HepG2 (cell line): ENCODE measurements at regions not wholly inside any gene's neighbourhood (a gene's known extent, or its start where the extent isn't known, plus 50 kb on each side); places are given as distances from the start of the nearest gene placed in this dataset.

Experiments used
- ATAC-seq: fragments of 200-7000 bp; cut with Tn5 transposase; 3 replicates; pipeline ENCODE4 v1.9.1; 2020; ENCODE audit warnings: mild to moderate bottlenecking, moderate library complexity
- BruUV-seq: library from RNA; stranded (reverse); fragments of 400-500 nt; replicated peaks from 2 replicates; lab custom pipeline; 2021; lab: Mats Ljungman, UMichigan
- CTCF ChIA-PET: fragments of 300-600 bp; formaldehyde crosslinking; extraction: SDS; loops from one replicate; lab custom pipeline; 2021; ENCODE audit warnings: low total read pairs, inconsistent platforms, low intra/inter-chr PET ratio; lab: Yijun Ruan, JAX
- POLR2A ChIA-PET: fragments of 350-600 bp; sonication (Branson Sonifier 250); formaldehyde crosslinking; loops from one replicate; lab custom pipeline; 2020; ENCODE audit warnings: antibody characterized with exemption, inconsistent platforms; lab: Yijun Ruan, JAX
- DNase-seq: peaks from one replicate; pipeline ENCODE4 v3.0.0-alpha.2; 2015; ENCODE audit warnings: low spot score
- FAIRE-seq: peaks from 3 replicates; lab custom pipeline; 2011; peaks lifted over from hg19 to GRCh38; lab: Jason Lieb, UNC
- H2AFZ ChIP-seq: one replicate; pipeline ENCODE4 v1.6.1; 2011; ENCODE audit warnings: low read length, inconsistent platforms
- H3K27ac ChIP-seq: fragments of 300-600 bp; 3 replicates; pipeline ENCODE4 v1.8.0; 2011; ENCODE audit warnings: mixed run types, mild to moderate bottlenecking, mixed read lengths, low read length, inconsistent platforms; ENCODE audit not compliant: insufficient read depth; ENCODE audit errors: extremely low read length
- H3K27me3 ChIP-seq, 2 experiments: fragments of 200-600 bp in 1 of 2; 2 replicates in 1 of 2; 3 replicates in 1 of 2; pipeline versions ENCODE4 v1.6.0 to v1.8.0; 2011; ENCODE audit warnings: low read length in 2 of 2, mild to moderate bottlenecking in 2 of 2, moderate library complexity in 2 of 2, inconsistent platforms in 1 of 2; ENCODE audit not compliant: insufficient read depth in 2 of 2, control insufficient read depth in 1 of 2
- H3K36me3 ChIP-seq, 2 experiments: fragments of 200-600 bp in 1 of 2; replicated peaks in 1 of 2; 2 replicates in 1 of 2; 3 replicates in 1 of 2; pipeline versions ENCODE4 v1.5.1 to v1.8.0; 2011; ENCODE audit warnings: low read length in 2 of 2, inconsistent platforms in 1 of 2; ENCODE audit not compliant: insufficient read depth in 2 of 2, control insufficient read depth in 1 of 2
- H3K4me1 ChIP-seq: 2 replicates; pipeline ENCODE4 v1.5.1; 2012; ENCODE audit warnings: low read length, inconsistent platforms; ENCODE audit not compliant: insufficient read depth
- H3K4me2 ChIP-seq: 2 replicates; pipeline ENCODE4 v1.6.0; 2011; ENCODE audit warnings: low read depth, low read length, inconsistent platforms
- H3K4me3 ChIP-seq, 3 experiments: fragments of 200-600 bp in 1 of 3; sonication (generic), shearing (Covaris generic) in 1 of 3; replicated peaks in 1 of 3; 2 replicates each; pipeline ENCODE4 v1.5.1; 2011 to 2016; ENCODE audit warnings: low read length in 3 of 3, inconsistent platforms in 2 of 3, low read depth in 2 of 3, mild to moderate bottlenecking in 2 of 3, control low read depth in 1 of 3, mixed read lengths in 1 of 3; ENCODE audit not compliant: insufficient read depth in 1 of 3
- H3K79me2 ChIP-seq: one replicate; pipeline ENCODE4 v1.6.1; 2011; ENCODE audit warnings: low read length, inconsistent platforms; ENCODE audit not compliant: insufficient read depth
- H3K9ac ChIP-seq: 2 replicates; pipeline ENCODE4 v1.6.0; 2011; ENCODE audit warnings: mild to moderate bottlenecking, low read depth, low read length, inconsistent platforms; ENCODE audit not compliant: insufficient read depth
- H3K9me3 ChIP-seq: 2 replicates; pipeline ENCODE4 v1.5.1; 2012; ENCODE audit warnings: mild to moderate bottlenecking, low read length
- H4K20me1 ChIP-seq: 2 replicates; pipeline ENCODE4 v1.6.0; 2011; ENCODE audit warnings: inconsistent platforms, mild to moderate bottlenecking, low read length, moderate library complexity; ENCODE audit not compliant: insufficient read depth
- ARID2 ChIP-seq: sonication (generic); formaldehyde crosslinking; IDR thresholded peaks from 2 replicates; pipeline ENCODE4 v1.8.1; 2022; ENCODE audit warnings: mild to moderate bottlenecking, missing genetic modification reagents, borderline replicate concordance
- FOXA1 ChIP-seq, 2 experiments: fragments of 450-650 bp in 1 of 2; sonication (generic) in 1 of 2; formaldehyde crosslinking in 1 of 2; IDR thresholded peaks; 2 replicates each; pipeline versions ENCODE4 v1.4.0 to v1.6.1; 2016 to 2020; ENCODE audit warnings: missing genetic modification reagents in 1 of 2
- HNRNPUL1 ChIP-seq: fragments of 200-400 bp; formaldehyde crosslinking; IDR thresholded peaks from 2 replicates; pipeline ENCODE4 v1.6.1; 2017; ENCODE audit warnings: low read depth, mild to moderate bottlenecking, low read length, moderate library complexity
- MIER3 ChIP-seq: IDR thresholded peaks from 2 replicates; pipeline ENCODE4 v1.6.1; 2016; ENCODE audit warnings: missing compliant biosample characterization, borderline replicate concordance
- MTA3 ChIP-seq: sonication (generic); formaldehyde crosslinking; IDR thresholded peaks from 2 replicates; pipeline ENCODE4 v1.4.0; 2020; ENCODE audit warnings: missing genetic modification reagents
- NFATC3 ChIP-seq: sonication (generic); formaldehyde crosslinking; IDR thresholded peaks from 2 replicates; pipeline ENCODE4 v1.5.1; 2020; ENCODE audit warnings: mild to moderate bottlenecking, missing genetic modification reagents
- ZFP36L2 ChIP-seq: sonication (generic); formaldehyde crosslinking; IDR thresholded peaks from 2 replicates; pipeline ENCODE4 v1.4.0; 2020; ENCODE audit warnings: missing genetic modification reagents
- ZNF652 ChIP-seq: IDR thresholded peaks from 2 replicates; pipeline ENCODE4 v1.6.1; 2016; ENCODE audit warnings: low read depth, borderline replicate concordance
- ZNF781 ChIP-seq: sonication (generic); formaldehyde crosslinking; IDR thresholded peaks from 2 replicates; pipeline ENCODE4 v1.5.1; 2020; ENCODE audit warnings: borderline replicate concordance, mild to moderate bottlenecking, missing genetic modification reagents; ENCODE audit errors: not compliant biosample characterization
- WGBS: methylation state at CpG from one replicate; pipeline ENCODE4 v1.1.6; 2017; ENCODE audit warnings: low lambda C conversion rate; 5-methylcytosine and 5-hydroxymethylcytosine counted together
- in situ Hi-C: cut with HindIII; loops from 2 replicates; pipeline ENCODE4 v1.10.0; 2017; ENCODE audit warnings: low pct_unique_long_range_greater_than_20kb; ENCODE audit not compliant: extremely low pct_ligation_motif_present
- intact Hi-C: fragments of 100-400 bp; cut with micrococcal nuclease; formaldehyde crosslinking; loops from one replicate; pipeline ENCODE4 v1.10.0; 2022; ENCODE audit not compliant: unreplicated experiment
- TF ChIP-seq, protein P1 (sequence below): sonication (generic); formaldehyde crosslinking; IDR thresholded peaks from 2 replicates; pipeline ENCODE4 v1.9.0; 2021; ENCODE audit warnings: missing genetic modification reagents, borderline replicate concordance
- TF ChIP-seq, protein P2 (sequence below): sonication (generic); formaldehyde crosslinking; IDR thresholded peaks from 2 replicates; pipeline ENCODE4 v1.5.1; 2020; ENCODE audit warnings: mild to moderate bottlenecking, missing genetic modification reagents, moderate library complexity

DNA sequence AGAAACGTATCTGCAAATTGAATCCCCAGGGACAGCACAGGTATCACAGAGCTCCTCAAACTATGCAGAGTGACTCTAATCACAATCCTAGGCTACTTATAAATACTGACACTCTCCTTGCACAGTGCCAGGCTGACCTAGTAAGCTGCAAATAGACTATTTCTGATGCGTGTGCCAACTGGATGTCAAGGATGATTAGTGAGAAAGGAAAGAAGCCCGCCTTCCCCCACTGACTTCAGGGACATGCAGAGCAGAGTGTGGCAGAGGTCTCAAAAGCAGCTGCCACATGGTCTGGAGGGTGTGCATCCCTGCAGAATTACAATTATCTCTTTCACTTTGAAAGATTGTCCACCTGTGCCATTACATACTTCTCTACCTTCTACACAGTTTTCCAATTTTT, 235.6 kb downstream of the CPS1 start:
- no peaks in the 10 kb centered on the region for H3K9me3 ChIP-seq
- WGBS: 2% methylated on average over 3 of the region's 3 CpGs
- no peaks in the 10 kb centered on the region for H4K20me1 ChIP-seq
- intact Hi-C loops: no loop called here
- DNase-seq: no peak
- no peak for TF ChIP-seq HNRNPUL1
- TF ChIP-seq ZNF652 (CRISPR knock-in tag): no peak
- TF ChIP-seq, protein P1, sequence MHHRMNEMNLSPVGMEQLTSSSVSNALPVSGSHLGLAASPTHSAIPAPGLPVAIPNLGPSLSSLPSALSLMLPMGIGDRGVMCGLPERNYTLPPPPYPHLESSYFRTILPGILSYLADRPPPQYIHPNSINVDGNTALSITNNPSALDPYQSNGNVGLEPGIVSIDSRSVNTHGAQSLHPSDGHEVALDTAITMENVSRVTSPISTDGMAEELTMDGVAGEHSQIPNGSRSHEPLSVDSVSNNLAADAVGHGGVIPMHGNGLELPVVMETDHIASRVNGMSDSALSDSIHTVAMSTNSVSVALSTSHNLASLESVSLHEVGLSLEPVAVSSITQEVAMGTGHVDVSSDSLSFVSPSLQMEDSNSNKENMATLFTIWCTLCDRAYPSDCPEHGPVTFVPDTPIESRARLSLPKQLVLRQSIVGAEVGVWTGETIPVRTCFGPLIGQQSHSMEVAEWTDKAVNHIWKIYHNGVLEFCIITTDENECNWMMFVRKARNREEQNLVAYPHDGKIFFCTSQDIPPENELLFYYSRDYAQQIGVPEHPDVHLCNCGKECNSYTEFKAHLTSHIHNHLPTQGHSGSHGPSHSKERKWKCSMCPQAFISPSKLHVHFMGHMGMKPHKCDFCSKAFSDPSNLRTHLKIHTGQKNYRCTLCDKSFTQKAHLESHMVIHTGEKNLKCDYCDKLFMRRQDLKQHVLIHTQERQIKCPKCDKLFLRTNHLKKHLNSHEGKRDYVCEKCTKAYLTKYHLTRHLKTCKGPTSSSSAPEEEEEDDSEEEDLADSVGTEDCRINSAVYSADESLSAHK (CRISPR knock-in tag): no peak
- TF ChIP-seq ZFP36L2: no peak
- no peak for TF ChIP-seq NFATC3 (CRISPR knock-in tag)
- TF ChIP-seq ARID2 (CRISPR knock-in tag): no peak
- no peak for TF ChIP-seq FOXA1 (IDR thresholded peaks at IDR 0.05)
- no peak for TF ChIP-seq FOXA1 (CRISPR knock-in tag; IDR thresholded peaks at IDR 0.05)
- no peak for TF ChIP-seq MIER3 (CRISPR knock-in tag)
- TF ChIP-seq ZNF781: no peak
- no peak for TF ChIP-seq MTA3 (CRISPR knock-in tag)
- TF ChIP-seq, protein P2, sequence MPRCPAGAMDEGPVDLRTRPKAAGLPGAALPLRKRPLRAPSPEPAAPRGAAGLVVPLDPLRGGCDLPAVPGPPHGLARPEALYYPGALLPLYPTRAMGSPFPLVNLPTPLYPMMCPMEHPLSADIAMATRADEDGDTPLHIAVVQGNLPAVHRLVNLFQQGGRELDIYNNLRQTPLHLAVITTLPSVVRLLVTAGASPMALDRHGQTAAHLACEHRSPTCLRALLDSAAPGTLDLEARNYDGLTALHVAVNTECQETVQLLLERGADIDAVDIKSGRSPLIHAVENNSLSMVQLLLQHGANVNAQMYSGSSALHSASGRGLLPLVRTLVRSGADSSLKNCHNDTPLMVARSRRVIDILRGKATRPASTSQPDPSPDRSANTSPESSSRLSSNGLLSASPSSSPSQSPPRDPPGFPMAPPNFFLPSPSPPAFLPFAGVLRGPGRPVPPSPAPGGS (CRISPR knock-in tag): no peak
- H3K9ac ChIP-seq: no peak overlapping the region
- H3K79me2 ChIP-seq: no peaks in the 10 kb centered on the region
- no peaks in the 10 kb centered on the region for H3K36me3 ChIP-seq
- no TSS peak for BruUV-seq
- H3K4me1 ChIP-seq: no peaks in the 10 kb centered on the region
- H3K27me3 ChIP-seq: no peaks in the 10 kb centered on the region
- in situ Hi-C loops: no loop called here
- POLR2A ChIA-PET: no interaction called here
- no peak for ATAC-seq
- CTCF ChIA-PET: no interaction called here
- H3K4me3 ChIP-seq: no peak overlapping the region
- FAIRE-seq: no peak
- H3K4me2 ChIP-seq: no peak overlapping the region
- H2AFZ ChIP-seq: no peak overlapping the region
- no peak overlapping the region for H3K27ac ChIP-seq
